K562 (cell line): ENCODE measurements at regions not wholly inside any gene's neighbourhood (a gene's known extent, or its start where the extent isn't known, plus 50 kb on each side); places are given as distances from the start of the nearest gene placed in this dataset.

Experiments used
- ATAC-seq: fragments of 200-7000 bp; cut with Tn5 transposase; 3 replicates; pipeline ENCODE4 v1.9.1; 2020; ENCODE audit warnings: moderate library complexity
- BruUV-seq: library from RNA; stranded (reverse); fragments of 400-500 nt; replicated peaks from 2 replicates; lab custom pipeline; 2021; lab: Mats Ljungman, UMichigan
- CTCF ChIA-PET: fragments of 300-600 bp; formaldehyde crosslinking; extraction: SDS; loops from one replicate; lab custom pipeline; 2021; ENCODE audit warnings: low intra/inter-chr PET ratio; lab: Yijun Ruan, JAX
- POLR2A ChIA-PET: fragments of 300-600, 350-650 bp; sonication (Branson Sonifier 250); formaldehyde crosslinking; extraction: SDS; loops from one replicate; lab custom pipeline; 2021; ENCODE audit warnings: antibody characterized with exemption, inconsistent platforms; lab: Yijun Ruan, JAX
- DNase-seq, 4 experiments: peaks; one replicate each; pipeline versions ENCODE4 v3.0.0 to v3.0.0-alpha.2; 2011 to 2018; ENCODE audit warnings: low spot score in 3 of 4, mixed read lengths in 3 of 4; ENCODE audit errors: extremely low read depth in 1 of 4
- FAIRE-seq: peaks from 2 replicates; lab custom pipeline; 2011; peaks lifted over from hg19 to GRCh38; lab: Jason Lieb, UNC
- H2AFZ ChIP-seq: 2 replicates; pipeline ENCODE4 v1.6.0; 2011; ENCODE audit warnings: low read depth, low read length, control low read depth, inconsistent platforms
- H3K27ac ChIP-seq: fragments of 200-600 bp; 3 replicates; pipeline ENCODE4 v1.8.0; 2011; ENCODE audit warnings: low read depth, mild to moderate bottlenecking, control low read depth, inconsistent platforms, low read length, moderate library complexity, mixed read lengths; ENCODE audit errors: extremely low read depth
- H3K27me3 ChIP-seq, 2 experiments: fragments of 300-600 bp in 1 of 2; 2 replicates in 1 of 2; 3 replicates in 1 of 2; pipeline versions ENCODE4 v1.6.0 to v1.8.0; 2011; ENCODE audit warnings: inconsistent platforms in 2 of 2, low read length in 2 of 2, mild to moderate bottlenecking in 1 of 2, mixed read lengths in 1 of 2, moderate library complexity in 1 of 2; ENCODE audit not compliant: control insufficient read depth in 2 of 2, insufficient read depth in 2 of 2
- H3K36me3 ChIP-seq: fragments of 300-600 bp; 3 replicates; pipeline ENCODE4 v1.8.0; 2011; ENCODE audit warnings: mild to moderate bottlenecking, low read length, inconsistent platforms; ENCODE audit not compliant: control insufficient read depth, insufficient read depth
- H3K4me1 ChIP-seq, 2 experiments: fragments of 200-600 bp in 1 of 2; replicated peaks in 1 of 2; 2 replicates in 1 of 2; 3 replicates in 1 of 2; pipeline versions ENCODE4 v1.5.1 to v1.8.0; 2011; ENCODE audit warnings: inconsistent platforms in 2 of 2, low read length in 2 of 2, mild to moderate bottlenecking in 1 of 2, mixed read lengths in 1 of 2, moderate library complexity in 1 of 2; ENCODE audit not compliant: control insufficient read depth in 2 of 2, insufficient read depth in 2 of 2
- H3K4me2 ChIP-seq: 2 replicates; pipeline ENCODE4 v1.6.1; 2011; ENCODE audit warnings: low read length, control low read depth, inconsistent platforms, mixed read lengths; ENCODE audit not compliant: insufficient read depth
- H3K4me3 ChIP-seq: fragments of 200-600 bp; sonication (generic), shearing (Covaris generic); 2 replicates; pipeline ENCODE4 v1.5.1; 2016; ENCODE audit warnings: control low read depth, inconsistent platforms
- H3K79me2 ChIP-seq: fragments of 200-600 bp; 3 replicates; pipeline ENCODE4 v1.8.0; 2011; ENCODE audit warnings: low read length, inconsistent platforms; ENCODE audit not compliant: control insufficient read depth, insufficient read depth
- H3K9ac ChIP-seq, 2 experiments: 2 replicates each; pipeline versions ENCODE4 v1.6.0 to v1.6.1; 2011; ENCODE audit warnings: low read depth in 2 of 2, low read length in 2 of 2, control low read depth in 1 of 2, inconsistent platforms in 1 of 2, mild to moderate bottlenecking in 1 of 2, mixed read lengths in 1 of 2; ENCODE audit not compliant: insufficient read depth in 1 of 2
- H3K9me1 ChIP-seq: one replicate; pipeline ENCODE4 v1.6.0; 2011; ENCODE audit warnings: inconsistent platforms, mild to moderate bottlenecking, low read length, moderate library complexity; ENCODE audit not compliant: control insufficient read depth, insufficient read depth
- H3K9me3 ChIP-seq: replicated peaks from 2 replicates; pipeline ENCODE4 v1.5.1; 2011; ENCODE audit warnings: low read depth, low read length, inconsistent platforms; ENCODE audit not compliant: control insufficient read depth, insufficient read depth
- H4K20me1 ChIP-seq: replicated peaks from 2 replicates; pipeline ENCODE4 v1.6.1; 2011; ENCODE audit warnings: low read length, inconsistent platforms, mixed read lengths; ENCODE audit not compliant: control insufficient read depth, insufficient read depth
- CBFA2T3 ChIP-seq: fragments of 450-650 bp; IDR thresholded peaks from 2 replicates; pipeline ENCODE4 v1.6.1; 2017
- CBFB ChIP-seq: sonication (generic); formaldehyde crosslinking; IDR thresholded peaks from 2 replicates; pipeline ENCODE4 v1.4.0; 2020; ENCODE audit warnings: mild to moderate bottlenecking, missing genetic modification reagents
- EP300 ChIP-seq: IDR thresholded peaks from 2 replicates; pipeline ENCODE4 v1.6.1; 2012; ENCODE audit warnings: low read length, improper control_type of control experiment
- FUS ChIP-seq: fragments of 200-400 bp; formaldehyde crosslinking; optimal IDR thresholded peaks from 2 replicates; pipeline ENCODE3; 2017; ENCODE audit warnings: low read depth, low read length
- HNRNPUL1 ChIP-seq: fragments of 200-400 bp; formaldehyde crosslinking; IDR thresholded peaks from 2 replicates; pipeline ENCODE4 v1.6.1; 2017; ENCODE audit warnings: low read length
- IRF1 ChIP-seq: sonication (generic); formaldehyde crosslinking; IDR thresholded peaks from 2 replicates; pipeline ENCODE4 v1.8.0; 2022; ENCODE audit warnings: missing genetic modification reagents, mild to moderate bottlenecking, borderline replicate concordance
- KAT2B ChIP-seq: IDR thresholded peaks from one replicate; pipeline ENCODE4 v1.6.1; 2012; ENCODE audit warnings: low read depth, mild to moderate bottlenecking, control low read depth, inconsistent platforms, low read length, moderate library complexity
- KLF6 ChIP-seq: fragments of 250-450 bp; sonication (Bioruptor Pico); IDR thresholded peaks from 2 replicates; pipeline ENCODE4 v1.4.0; 2020; ENCODE audit warnings: mild to moderate bottlenecking, moderate library complexity, borderline replicate concordance
- MCM3 ChIP-seq: fragments of 450-650 bp; IDR thresholded peaks from 2 replicates; pipeline ENCODE4 v1.6.1; 2016
- NR2C2 ChIP-seq, 2 experiments: fragments of 200-800 bp in 1 of 2; sonication (Bioruptor generic) in 1 of 2; sonication (generic) in 1 of 2; formaldehyde crosslinking in 1 of 2; IDR thresholded peaks; 2 replicates each; pipeline versions ENCODE4 v1.6.1 to v1.8.0; 2016 to 2022; ENCODE audit warnings: mild to moderate bottlenecking in 1 of 2, missing compliant biosample characterization in 1 of 2, missing genetic modification characterization in 1 of 2, missing genetic modification reagents in 1 of 2
- NR2F6 ChIP-seq: fragments of 450-650 bp; formaldehyde crosslinking; IDR thresholded peaks from 2 replicates; pipeline ENCODE4 v1.4.0; 2020; ENCODE audit warnings: mild to moderate bottlenecking
- SMC3 ChIP-seq: conservative IDR thresholded peaks from 2 replicates; pipeline ENCODE4 v1.6.1; 2011; ENCODE audit warnings: low read depth, low read length, improper control_type of control experiment; ENCODE audit not compliant: insufficient read depth
- SOX6 ChIP-seq: fragments of 450-650 bp; IDR thresholded peaks from 2 replicates; pipeline ENCODE4 v1.6.1; 2014; ENCODE audit warnings: mild to moderate bottlenecking
- TRIM24 ChIP-seq, 2 experiments: fragments of 450-650 bp; IDR thresholded peaks; 2 replicates each; pipeline ENCODE4 v1.6.1; 2016
- ZNF124 ChIP-seq: sonication (generic); formaldehyde crosslinking; IDR thresholded peaks from 2 replicates; pipeline ENCODE4 v1.8.1; 2022; ENCODE audit warnings: missing genetic modification reagents
- ZNF197 ChIP-seq: fragments of 200-800 bp; sonication (Bioruptor generic); IDR thresholded peaks from 2 replicates; pipeline ENCODE4 v1.6.1; 2016; ENCODE audit warnings: low read depth, missing genetic modification characterization, missing compliant biosample characterization
- WGBS: fragments of 100-300 bp; shearing (Covaris generic); methylation state at CpG from one replicate; pipeline ENCODE4 v1.1.6; 2016; ENCODE audit warnings: low coverage, mixed read lengths; ENCODE audit not compliant: insufficient coverage; ENCODE audit errors: missing lambda C conversion rate; 5-methylcytosine and 5-hydroxymethylcytosine counted together
- in situ Hi-C: fragments of 300-500 bp; cut with MboI; formaldehyde crosslinking; loops from 4 replicates; pipeline ENCODE4 v1.15.0; 2018; ENCODE audit warnings: inconsistent platforms, mixed read lengths
- intact Hi-C: fragments of 100-400 bp; cut with micrococcal nuclease; formaldehyde crosslinking; loops from 2 replicates; pipeline ENCODE4 v1.14.2; 2022
- TF ChIP-seq, protein P1 (sequence below): fragments of 250-450 bp; sonication (Bioruptor Pico); IDR thresholded peaks from 2 replicates; pipeline ENCODE4 v1.8.0; 2022; ENCODE audit warnings: moderate library complexity, mild to moderate bottlenecking, inconsistent platforms
- TF ChIP-seq, protein P2 (sequence below): fragments of 150-350 bp; conservative IDR thresholded peaks from 2 replicates; pipeline ENCODE4 v1.6.1; 2014; ENCODE audit warnings: low read length

DNA sequence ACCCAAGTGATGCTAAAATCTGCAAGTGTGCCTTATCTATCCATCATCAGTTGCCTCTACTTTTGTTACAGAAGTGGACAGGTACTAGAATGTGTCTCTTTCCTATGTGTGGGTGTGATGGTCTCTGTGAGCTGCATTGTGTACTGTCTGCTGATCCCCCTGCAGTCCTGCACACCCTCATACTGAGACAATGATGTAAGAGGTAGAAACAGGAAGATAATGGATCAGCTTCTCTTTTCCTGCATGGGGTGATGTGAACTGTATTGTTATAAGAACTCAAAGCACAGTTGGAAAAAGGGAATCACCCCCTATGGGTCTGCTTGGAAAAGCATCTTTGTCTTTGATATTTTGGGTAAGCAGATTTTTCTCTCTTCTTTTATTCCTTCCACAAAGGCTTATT lies 537.6 kb upstream of the CDH2 start (continued):
- TF ChIP-seq, protein P1, sequence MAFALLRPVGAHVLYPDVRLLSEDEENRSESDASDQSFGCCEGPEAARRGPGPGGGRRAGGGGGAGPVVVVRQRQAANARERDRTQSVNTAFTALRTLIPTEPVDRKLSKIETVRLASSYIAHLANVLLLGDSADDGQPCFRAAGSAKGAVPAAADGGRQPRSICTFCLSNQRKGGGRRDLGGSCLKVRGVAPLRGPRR: no peak
- no peak for TF ChIP-seq KLF6 (CRISPR knock-in tag)
- TF ChIP-seq HNRNPUL1: no peak
- TF ChIP-seq, protein P2, sequence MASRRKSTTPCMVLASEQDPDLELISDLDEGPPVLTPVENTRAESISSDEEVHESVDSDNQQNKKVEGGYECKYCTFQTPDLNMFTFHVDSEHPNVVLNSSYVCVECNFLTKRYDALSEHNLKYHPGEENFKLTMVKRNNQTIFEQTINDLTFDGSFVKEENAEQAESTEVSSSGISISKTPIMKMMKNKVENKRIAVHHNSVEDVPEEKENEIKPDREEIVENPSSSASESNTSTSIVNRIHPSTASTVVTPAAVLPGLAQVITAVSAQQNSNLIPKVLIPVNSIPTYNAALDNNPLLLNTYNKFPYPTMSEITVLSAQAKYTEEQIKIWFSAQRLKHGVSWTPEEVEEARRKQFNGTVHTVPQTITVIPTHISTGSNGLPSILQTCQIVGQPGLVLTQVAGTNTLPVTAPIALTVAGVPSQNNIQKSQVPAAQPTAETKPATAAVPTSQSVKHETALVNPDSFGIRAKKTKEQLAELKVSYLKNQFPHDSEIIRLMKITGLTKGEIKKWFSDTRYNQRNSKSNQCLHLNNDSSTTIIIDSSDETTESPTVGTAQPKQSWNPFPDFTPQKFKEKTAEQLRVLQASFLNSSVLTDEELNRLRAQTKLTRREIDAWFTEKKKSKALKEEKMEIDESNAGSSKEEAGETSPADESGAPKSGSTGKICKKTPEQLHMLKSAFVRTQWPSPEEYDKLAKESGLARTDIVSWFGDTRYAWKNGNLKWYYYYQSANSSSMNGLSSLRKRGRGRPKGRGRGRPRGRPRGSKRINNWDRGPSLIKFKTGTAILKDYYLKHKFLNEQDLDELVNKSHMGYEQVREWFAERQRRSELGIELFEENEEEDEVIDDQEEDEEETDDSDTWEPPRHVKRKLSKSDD: no peak
- no peak for TF ChIP-seq CBFB (CRISPR knock-in tag)
- TF ChIP-seq ZNF197 (CRISPR knock-in tag): no peak
- no peak for TF ChIP-seq CBFA2T3
- no peak for TF ChIP-seq SMC3
- TF ChIP-seq, all 486 proteins: peak for 0

DNA sequence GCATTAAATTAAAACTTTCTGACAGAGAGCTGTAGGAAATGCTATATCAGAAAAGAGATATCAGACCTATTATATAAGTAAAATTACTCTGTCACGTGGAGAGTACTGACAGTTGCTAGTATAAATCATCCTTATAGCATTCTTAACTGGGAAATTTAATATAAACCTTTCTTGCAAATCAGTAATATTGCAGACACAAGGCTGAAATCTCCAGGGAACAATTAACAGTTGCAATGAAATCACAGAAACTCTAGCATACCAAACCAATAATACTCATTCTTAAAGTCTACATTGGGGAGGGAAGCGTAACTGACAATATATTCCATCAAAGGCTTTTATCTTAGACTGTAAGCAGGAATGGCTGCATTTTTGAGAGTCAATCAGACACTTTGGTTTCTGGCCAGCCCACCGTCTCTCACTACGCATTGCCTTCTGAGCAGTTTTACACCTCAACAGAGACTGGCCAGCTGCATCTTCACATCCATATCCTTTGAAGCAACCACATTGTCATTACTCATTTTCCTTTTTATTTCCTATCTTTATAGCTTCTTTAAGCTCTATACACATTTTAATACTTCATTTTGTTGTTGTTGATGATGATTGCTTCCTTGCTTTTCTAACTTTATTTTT lies 536.0 kb upstream of the CDH2 start:
- H3K4me3 ChIP-seq: no peak overlapping the region
- BruUV-seq: no TSS peak
- DNase-seq (no peak), FAIRE-seq (no peak)
- H4K20me1 ChIP-seq: no peaks in the 10 kb centered on the region
- no peak overlapping the region for H3K9ac ChIP-seq
- H3K79me2 ChIP-seq: no peaks in the 10 kb centered on the region
- intact Hi-C loops: no loop called here
- no peaks in the 10 kb centered on the region for H3K9me1 ChIP-seq
- H3K27me3 ChIP-seq: no peaks in the 10 kb centered on the region
- H3K27ac ChIP-seq: no peak overlapping the region
- H3K9me3 ChIP-seq: no peaks in the 10 kb centered on the region; the same call in 1 of the 2 replicates
- CTCF ChIA-PET: no interaction called here
- H3K4me1 ChIP-seq: no peaks in the 10 kb centered on the region
- H2AFZ ChIP-seq: no peak overlapping the region
- TF ChIP-seq NR2F6 (no peak), FUS (no peak), EP300 (no peak), SOX6 (no peak), TRIM24 (IDR thresholded peaks at IDR 0.05) (no peak), ZNF124 (CRISPR knock-in tag) (no peak), NR2C2 (CRISPR knock-in tag; IDR thresholded peaks at IDR 0.05) (no peak), NR2C2 (tag; IDR thresholded peaks at IDR 0.05) (no peak), MCM3 (no peak), IRF1 (CRISPR knock-in tag) (no peak), KAT2B (no peak)
- TF ChIP-seq, all 486 proteins: peak for 0
- WGBS: 0% methylated on average over 4 of the region's 4 CpGs
- in situ Hi-C loops: no loop called here
- ATAC-seq: no peak
- H3K36me3 ChIP-seq: no peaks in the 10 kb centered on the region
- POLR2A ChIA-PET: no interaction called here
- no peak overlapping the region for H3K4me2 ChIP-seq
